ENCODE measurements at regions not wholly inside any gene's neighbourhood (a gene's known extent, or its start where the extent isn't known, plus 50 kb on each side); places are given as distances from the start of the nearest gene placed in this dataset.
"Not testable (repeated sequence)": the region's sequence is repeated elsewhere in the genome, so short reads cannot be mapped to it uniquely, and the experiment has no call there.

DNA sequence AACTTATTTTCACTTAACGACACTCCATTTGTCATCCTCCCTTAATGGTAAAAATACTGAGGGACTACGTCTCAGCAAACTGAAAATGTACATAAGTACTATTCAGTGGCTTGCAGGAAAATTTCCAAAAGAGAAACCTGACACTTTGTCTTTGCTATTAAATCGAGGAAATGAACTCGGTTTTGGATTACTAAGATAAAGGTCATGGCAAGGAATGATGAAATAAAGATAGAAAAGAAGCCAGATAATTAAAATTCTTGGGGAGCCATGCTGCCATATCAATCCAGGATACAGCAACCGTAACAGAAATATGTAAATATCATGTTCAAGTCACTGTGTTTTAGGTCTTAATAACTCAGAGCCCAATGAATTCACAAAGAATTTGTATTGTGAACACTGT, 647.8 kb downstream of the CDH9 start:
- no peak for DNase-seq (ENCODE audit: low spot score)

DNA sequence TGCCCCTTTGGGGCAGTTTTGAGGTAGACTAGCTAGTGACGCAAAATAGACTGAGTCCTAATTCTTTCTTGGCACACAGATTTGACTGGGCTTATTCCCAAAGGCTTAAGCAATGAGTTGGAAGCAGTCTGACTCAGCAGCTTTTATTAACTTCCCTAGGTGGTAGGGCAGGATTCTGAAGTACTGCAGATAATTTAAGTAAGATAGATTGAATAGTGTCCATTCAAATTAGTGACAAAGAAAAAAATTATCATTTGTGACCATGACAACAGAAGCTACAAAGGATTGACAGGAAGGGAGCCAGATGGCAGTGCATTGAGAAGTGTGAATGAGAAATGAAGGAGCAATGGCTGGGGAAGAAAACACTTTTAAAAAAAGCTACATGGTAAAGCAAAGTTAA, 649.4 kb downstream of the CDH9 start:
- peak; percentile 26 for DNase-seq (ENCODE audit: low spot score)

DNA sequence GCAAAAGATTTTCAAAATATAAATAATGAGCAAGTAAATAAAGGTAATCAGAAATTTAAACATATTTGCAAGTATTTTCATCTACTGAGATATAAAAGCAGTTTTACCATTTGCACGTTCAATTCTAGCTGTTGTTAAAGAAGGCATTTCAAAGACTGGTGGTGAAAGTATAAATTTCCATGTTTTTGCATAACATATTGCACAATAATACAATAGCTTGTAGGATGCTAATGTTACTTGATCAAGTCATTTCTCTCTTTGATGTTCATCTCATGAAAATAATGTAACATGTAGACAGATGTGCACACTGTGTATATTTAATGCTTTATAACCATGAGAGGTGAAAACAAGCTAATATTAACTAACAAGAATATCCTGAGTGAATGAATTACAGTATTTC, 651.9 kb downstream of the CDH9 start:
- no peak for DNase-seq (ENCODE audit: low spot score)

DNA sequence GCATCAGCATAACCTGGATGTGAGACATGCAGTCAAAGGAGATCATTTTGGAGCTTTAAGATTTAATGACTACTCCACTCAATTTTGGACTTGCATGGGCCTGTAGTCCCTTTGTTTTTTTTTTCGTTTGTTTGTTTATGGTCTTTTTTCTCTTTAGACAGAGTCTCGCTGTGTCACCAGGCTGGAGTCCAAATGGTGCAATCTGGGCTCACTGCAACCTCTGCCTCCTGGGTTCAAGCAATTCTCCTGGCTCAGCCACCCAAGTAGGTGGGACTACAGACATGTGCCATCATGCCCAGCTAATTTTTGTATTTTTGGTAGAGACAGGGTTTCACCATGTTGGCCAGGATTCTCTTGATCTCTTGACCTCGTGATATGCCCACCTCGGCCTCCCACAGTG, 673.8 kb downstream of the CDH9 start:
- DNase-seq (ENCODE audit: low spot score): not testable (repeated sequence)

DNA sequence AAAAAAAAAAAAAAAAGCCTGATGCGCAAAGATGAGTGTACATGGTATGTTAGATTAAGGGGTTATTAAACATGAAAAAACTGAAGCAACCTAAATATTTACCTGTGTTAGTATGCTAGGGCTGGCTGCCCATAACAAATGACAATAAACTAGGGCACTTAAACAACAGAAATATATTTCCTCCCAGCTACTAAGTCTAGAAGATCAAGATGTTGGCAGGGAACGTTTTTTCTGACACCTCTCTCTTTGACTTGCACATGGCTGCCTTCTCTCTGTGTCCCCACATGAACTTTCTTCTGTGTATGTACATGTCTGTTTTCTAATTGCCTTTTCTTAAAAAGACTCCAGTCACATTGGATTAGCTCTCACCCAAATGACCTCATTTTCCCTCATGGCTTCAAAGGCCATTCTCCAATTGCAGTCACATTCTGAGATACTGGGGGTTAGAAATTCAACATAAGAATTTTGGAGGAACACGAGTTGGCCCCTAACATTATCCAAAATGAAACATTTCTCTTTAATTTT, 694.5 kb downstream of the CDH9 start:
- DNase-seq (ENCODE audit: low spot score): no peak

DNA sequence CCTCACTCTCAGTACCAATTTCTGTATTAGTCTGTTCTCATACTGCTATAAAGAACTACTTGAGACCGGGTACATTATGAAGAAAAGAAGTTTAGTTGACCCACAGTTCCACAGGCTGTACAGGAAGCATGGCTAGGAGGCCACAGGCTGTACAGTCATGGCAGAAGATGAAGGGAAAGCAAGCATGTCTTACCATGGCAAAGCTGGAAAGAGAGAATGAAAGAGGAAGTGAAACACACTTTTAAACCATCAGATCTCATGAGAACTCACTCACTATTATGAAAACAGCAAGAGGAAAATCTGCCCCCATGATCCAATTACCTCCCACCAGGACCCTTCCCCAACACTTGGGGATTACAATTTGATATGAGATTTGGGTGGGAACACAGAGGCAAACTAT, 698.8 kb downstream of the CDH9 start:
- no peak for DNase-seq (ENCODE audit: low spot score)

DNA sequence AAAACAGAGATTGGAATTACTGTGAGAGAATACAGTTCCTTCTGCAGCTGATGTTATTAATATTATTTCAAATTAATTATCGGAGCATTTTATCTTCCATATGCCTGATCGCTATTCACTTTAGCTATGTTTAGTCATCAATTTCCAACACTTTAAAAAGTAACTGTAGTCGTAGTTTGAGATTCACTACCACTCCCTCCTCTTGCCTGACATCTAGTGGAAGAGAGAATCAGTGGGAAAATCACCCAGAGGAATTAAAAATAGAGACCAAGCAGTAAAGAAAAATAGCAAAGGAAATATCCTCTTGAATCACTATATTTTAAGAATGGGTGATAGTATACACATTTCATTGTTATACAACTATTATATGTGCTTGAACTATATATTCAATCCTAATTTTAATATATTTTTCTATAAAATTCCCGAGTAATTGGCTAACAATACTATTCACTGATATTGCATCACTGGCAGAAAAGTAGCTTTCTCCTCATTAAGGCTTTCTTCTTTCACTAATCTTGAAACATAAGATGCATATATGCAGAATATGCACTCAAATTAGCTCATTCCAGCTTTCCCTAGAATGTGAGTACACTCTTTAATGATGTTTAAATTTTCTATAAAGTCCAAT, 708.7 kb downstream of the CDH9 start:
- peak; percentile 7 for DNase-seq (ENCODE audit: low spot score)

DNA sequence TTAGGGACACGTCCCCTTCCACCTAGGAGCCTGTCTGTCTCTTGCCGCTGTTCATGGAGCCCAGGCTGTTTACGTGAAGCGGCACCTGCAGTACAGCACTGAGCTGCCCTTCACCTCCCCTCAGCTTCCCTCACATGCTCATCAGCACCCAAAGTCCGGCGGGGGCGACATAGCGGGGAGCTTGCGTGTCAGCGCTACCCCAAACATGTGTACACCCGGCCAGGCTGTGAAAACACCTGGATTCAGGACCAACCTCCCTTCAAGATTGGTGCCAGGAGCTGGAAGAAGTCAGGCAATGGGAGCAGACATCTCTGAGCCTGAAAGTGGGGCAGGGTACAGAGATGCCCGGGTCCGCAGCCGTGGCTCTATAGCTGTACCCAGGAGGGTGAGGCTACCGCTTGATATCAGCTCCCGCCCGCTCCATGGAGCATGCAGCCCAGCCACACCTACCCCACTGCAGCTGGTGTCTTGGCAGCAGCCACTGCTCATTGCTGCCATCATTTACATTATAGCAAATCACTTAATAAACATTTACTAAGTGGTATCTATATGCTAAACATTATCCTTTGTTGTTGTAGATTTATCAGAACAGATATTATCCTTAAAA, 712.1 kb downstream of the CDH9 start:
- DNase-seq (ENCODE audit: low spot score): no peak

DNA sequence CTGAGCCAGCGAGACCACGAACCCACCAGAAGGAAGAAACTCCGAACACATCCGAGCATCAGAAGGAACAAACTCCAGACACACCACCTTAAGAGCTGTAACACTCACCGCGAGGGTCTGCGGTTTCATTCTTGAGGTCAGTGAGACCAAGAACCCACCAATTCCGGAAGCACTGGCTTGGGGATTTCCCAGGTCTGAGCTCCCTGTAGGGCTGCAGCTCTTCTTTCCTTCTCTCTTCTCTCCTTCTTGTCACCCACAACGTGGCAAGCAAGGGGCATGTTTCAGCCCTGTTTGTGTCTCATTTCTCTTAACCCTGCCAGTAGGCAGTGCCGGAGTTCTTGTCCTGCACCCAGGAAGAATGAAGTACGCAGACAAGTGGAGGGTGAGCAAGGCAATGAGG, 713.0 kb downstream of the CDH9 start:
- DNase-seq (ENCODE audit: low spot score): not testable (repeated sequence)

DNA sequence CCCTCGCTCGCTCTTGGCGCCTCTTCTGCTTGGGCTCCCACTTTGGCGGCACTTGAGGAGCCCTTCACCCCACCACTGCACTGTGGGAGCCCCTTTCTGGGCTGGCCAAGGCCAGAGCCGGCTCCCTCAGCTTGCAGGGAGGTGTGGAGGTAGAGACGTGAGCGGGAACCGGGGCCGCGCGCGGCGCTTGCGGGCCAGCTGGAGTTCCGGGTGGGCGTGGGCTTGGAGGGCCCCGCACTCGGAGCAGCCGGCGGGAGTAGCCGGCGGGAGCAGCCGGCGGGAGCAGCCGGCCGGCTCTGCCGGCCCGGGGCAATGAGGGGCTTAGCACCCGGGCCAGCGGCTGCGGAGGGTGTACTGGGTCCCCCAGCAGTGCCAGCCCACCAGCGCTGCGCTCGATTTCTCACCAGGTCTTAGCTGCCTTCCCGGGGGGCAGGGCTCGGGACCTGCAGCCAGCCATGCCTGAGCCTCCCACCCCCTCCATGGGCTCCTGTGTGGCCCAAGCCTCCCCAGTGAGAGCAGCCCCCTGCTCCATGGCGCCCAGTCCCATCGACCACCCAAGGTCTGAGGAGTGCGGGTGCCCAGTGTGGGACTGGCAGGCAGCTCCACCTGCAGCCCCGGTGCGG, 714.0 kb downstream of the CDH9 start:
- not testable (repeated sequence) for DNase-seq (ENCODE audit: low spot score)

DNA sequence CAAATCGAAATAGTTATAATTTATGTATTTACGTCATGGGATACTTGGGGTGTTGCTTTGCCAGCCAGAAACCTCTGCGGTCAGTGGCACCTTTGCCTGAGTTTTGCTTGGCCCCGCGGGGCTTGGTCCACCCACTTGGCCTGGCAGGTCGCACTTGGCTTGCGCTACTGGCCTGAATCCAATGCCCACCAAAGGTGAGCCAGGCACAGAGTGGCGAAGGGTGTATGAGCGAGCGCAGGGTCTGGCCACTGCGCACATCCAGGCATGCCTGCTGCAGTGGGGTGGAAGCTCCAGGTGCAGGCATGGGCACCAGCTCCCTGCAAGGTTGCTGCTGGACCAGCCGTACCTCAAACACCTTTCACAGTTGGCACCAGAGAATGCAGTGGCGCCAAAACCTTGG, 714.6 kb downstream of the CDH9 start:
- DNase-seq (ENCODE audit: low spot score): no peak

DNA sequence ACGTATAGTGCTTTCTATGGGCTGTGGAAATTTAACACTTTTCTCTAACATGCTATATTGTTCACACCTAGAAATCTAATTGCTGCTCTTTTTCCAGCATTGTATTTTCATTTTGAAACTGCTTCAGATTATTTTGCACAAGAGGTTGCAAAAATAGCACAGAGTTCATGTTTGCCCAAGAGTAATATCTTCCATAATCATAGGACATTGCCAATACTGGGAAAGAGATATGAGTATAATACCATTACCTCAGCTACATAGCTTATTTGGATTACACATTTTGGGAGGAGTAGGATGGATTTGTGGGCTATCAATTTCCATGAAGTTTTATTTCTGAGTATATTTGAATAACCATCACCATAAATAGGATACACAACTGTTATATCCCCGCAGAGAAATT, 717.1 kb downstream of the CDH9 start:
- DNase-seq (ENCODE audit: low spot score): no peak

DNA sequence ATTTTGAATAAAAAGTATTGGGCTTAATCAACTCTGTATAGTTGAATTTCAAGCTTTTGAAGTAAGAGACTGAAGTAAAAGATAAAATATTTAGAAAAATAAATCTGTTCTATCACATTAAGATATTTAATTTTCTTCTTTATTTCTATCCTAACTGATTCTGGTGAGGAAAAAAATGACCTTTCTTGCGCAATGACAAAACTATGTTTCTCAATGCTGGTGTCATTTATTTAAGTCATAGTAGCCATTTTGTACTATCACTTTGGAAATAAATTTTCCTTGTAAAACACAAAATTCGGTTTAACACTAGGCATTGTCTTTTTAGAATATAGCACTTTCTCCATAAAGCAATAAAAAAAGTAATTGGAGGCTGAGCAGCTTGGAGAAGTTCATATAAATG, 728.0 kb downstream of the CDH9 start:
- DNase-seq (ENCODE audit: low spot score): no peak

DNA sequence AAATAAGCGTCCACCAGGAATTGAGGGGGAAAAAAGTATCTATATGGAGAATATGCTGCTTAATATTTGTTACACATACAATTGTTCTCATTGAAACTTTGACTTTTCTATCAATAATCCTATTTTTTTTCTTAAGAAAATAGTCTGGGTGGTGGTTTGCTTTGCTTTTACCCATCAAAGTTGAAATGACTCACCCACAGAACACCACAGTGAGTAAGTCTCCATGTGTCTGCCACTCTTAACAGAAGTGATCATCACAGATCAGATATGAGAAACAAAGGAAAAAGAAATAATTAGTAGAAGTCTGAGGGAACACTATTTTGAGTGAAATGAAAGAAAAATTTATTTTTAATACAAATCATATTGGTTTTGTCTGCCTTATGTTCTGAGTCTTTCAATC, 742.8 kb downstream of the CDH9 start:
- no peak for DNase-seq (ENCODE audit: low spot score)

DNA sequence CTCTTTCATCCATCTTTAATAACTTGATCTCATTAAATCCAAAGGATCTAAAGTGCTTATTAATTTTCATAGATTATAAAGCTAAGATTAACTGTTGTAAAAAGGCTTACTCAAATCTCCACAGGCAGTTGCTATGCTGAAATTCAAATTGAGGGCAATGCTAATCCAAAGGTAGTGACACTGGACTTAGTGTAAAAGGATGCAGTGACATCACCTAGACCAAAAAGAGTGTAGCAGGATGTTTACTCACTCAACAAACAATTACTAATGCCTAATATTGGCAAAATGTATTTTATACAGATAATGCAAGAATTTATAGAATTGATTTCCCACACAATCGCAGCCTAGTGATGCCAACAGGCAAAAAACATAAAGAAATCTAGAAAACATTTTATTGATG, 756.2 kb downstream of the CDH9 start:
- no peak for DNase-seq (ENCODE audit: low spot score)

DNA sequence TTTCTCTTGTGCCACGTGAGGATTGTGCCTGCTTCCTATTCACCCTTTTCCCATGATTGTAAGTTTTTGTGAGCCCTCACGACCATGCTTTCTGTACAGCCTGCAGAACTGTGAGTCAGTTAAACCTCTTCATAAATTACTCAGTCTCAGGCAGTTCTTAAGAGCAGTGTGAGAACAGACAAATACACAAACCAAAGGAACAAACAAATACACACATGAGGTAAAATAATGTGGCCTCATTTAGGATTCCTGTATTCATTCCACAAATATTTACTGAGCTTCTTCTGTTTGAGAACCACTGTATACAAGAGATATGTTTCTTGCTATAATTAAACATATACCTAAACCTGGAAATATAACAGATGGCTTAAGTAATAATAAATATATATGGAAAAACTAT, 760.3 kb downstream of the CDH9 start:
- DNase-seq (ENCODE audit: low spot score): no peak

DNA sequence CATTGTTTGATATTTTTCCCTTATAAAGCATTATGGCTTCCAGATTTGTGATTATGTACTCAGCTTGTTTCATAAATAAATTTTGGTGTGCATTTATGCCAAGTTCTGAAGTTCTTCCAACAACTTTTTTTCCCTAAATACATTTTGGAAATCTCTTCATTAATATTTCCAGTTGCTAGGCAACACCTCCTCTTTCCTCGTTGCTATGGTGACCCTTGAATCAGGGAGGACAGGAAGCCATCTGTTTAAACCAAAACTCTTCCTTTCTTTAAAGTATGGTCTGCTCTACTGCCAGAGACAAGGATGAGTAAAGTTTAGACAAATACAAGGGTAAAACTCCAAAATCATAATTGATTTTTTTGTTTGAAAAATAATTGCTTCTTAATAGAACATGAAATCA, 779.3 kb downstream of the CDH9 start:
- peak; percentile 37 for DNase-seq (ENCODE audit: low spot score)

DNA sequence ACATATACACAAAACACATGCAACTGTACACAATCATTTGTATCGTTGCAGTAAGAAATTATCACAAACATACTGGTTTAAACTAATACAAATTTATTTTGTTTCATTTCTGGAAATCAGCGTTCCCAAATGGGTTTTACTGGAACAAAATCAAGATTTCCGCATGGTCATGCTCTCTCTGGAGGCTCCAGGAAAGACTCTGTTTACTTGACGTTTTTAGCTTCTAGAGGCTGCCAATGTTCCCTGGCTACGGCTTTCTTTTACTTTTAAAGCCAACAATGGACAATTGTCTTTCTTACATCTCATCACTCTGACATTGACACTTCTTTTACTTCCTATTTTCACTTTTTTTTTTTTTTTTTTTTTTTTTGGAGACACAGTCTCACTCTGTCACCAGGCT, 793.1 kb downstream of the CDH9 start:
- DNase-seq (ENCODE audit: low spot score): no peak

DNA sequence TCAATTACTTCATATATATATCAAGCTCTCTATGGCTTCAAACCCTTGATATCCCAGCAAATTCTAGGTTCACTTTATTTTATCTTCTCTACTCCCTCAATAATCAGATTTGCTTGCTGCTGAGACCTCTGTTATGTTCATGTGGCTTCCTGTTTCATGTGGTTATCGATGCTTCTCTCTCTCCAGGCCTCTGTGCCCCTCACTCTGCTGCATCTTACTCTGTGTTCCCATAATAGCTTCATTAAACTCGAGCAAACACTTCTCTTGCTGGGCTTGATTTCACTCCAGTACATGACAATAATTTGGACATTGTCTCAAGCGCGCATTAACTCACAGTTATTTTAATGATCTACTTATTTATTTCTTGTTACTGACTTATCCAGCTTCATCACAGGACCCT, 798.8 kb downstream of the CDH9 start:
- DNase-seq (ENCODE audit: low spot score): no peak

DNA sequence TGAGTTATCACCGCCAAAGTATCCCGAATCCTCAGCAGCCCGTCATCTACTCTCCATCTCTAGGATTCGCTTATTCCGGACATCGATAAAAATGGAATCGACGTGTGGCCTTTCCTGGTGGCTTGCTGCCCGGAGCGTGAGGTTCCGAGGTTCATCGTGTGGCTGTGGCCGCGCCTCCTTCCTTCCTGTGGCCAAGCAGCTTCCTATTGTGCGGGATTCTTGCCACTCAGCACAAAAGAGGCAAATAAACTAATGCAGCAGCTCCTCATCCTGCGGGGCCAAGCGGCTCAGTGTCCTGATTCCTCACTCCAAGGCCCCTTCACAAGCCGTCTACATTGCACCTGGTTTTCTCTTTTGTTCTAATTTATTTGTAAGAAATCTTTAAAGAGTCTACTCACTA, 800.9 kb downstream of the CDH9 start:
- no peak for DNase-seq (ENCODE audit: low spot score)

DNA sequence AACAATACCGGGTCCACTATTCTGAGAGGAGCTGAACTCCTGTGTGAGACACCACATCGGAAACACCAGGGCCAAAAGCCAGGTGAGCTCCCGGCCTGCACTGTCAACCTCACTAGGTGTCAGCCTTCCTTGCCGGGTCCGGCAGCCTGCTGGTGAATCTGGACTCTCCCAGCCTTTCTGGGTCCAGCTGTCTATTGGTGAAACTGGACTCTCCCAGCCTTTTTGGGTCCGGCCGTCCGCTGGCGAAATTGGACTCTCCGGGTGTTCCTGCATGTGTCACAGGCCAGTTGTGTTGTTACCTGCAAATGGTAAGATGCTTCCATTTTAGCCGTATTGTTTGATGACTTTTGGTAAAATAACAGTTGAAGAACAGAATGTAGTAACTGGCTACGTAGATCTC, 801.5 kb downstream of the CDH9 start:
- no peak for DNase-seq (ENCODE audit: low spot score)

DNA sequence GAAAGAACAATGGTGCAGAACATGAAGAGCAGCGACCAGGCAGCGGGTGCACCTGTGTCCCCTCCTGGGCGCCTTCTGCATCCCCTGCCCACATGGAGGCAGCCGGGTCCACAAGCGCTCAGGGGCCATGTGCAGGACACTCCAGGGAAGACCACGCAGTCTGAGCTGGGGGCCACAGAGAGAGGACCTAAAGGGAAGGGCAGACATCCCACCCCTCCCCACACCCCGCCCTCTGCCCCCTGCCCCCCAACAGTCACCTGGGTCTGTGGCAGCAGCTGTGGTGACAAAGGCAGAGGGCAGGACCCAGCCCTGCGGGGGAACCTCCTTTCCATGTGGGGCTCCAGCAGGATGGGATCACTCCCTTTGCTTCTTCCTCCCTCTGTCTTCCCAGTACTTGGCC, 805.7 kb downstream of the CDH9 start:
- no peak for DNase-seq (ENCODE audit: low spot score)

DNA sequence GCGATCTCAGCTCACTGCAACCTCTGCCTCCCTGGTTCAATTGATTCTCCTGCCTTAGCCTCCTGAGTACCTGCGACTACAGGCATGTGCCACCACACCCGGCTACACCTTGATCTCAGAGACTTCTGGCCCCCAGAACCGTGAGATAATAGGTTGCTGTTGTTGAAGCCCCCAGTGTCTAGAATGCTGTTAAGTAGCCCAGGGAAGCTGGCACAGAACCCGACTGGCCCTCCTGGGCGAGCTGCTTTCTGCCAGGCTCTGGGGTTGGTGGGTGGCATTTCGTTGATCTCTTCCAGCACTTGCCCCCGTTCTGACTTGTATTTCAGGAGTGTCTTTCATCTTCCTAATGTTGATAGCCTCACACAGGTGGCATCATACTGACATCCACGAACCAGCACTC, 807.1 kb downstream of the CDH9 start:
- no peak for DNase-seq (ENCODE audit: low spot score)

DNA sequence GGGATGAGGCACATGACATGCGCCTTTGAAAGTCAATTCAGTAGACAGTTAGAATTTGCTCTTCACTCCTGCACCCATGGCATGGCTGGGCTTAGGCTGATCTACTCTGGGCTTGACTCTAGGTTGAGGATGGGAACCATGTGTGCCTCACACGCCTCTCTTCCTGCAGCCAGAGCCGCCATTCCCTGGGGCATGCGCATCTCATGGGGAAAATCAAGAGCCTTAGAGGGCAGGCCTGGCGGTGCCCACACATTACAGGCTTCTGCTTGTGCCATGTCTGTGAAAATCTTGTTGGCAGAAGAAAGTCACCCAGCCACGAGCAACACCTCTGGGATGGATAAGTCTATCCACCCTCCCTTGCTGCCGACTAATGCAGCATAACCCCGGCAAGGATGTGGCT, 808.5 kb downstream of the CDH9 start:
- no peak for DNase-seq (ENCODE audit: low spot score)
